OCI-LY7 (cell line): ENCODE measurements at regions not wholly inside any gene's neighbourhood (a gene's known extent, or its start where the extent isn't known, plus 50 kb on each side); places are given as distances from the start of the nearest gene placed in this dataset.

Experiments
- BruUV-seq: library from RNA; stranded (reverse); fragments of 400-500 nt; replicated peaks from 2 replicates; lab custom pipeline; 2021; lab: Mats Ljungman, UMichigan
- CTCF ChIA-PET: fragments of 300-600 bp; sonication (Branson Sonifier 250); formaldehyde crosslinking; loops from one replicate; lab custom pipeline; 2022; ENCODE audit warnings: antibody characterized with exemption; ENCODE audit not compliant: unreplicated experiment; lab: Charles Lee
- POLR2A ChIA-PET: fragments of 300-600 bp; sonication (Branson Sonifier 250); formaldehyde crosslinking; loops from one replicate; lab custom pipeline; 2022; ENCODE audit warnings: antibody characterized with exemption; lab: Charles Lee
- DNase-seq: peaks from one replicate; pipeline ENCODE4 v3.0.0-alpha.2; 2015; ENCODE audit warnings: low spot score
- H2AFZ ChIP-seq: fragments of 200-600 bp; sonication (generic), shearing (Covaris generic); 2 replicates; pipeline ENCODE4 v1.6.1; 2014; ENCODE audit warnings: mild to moderate bottlenecking, antibody characterized with exemption, low read length, moderate library complexity
- H3K27ac ChIP-seq: fragments of 200-600 bp; sonication (generic); 2 replicates; pipeline ENCODE4 v1.5.1; 2014; ENCODE audit warnings: mixed run types, low read depth, mild to moderate bottlenecking, moderate library complexity, low read length, inconsistent platforms; ENCODE audit not compliant: poor library complexity, severe bottlenecking
- H3K36me3 ChIP-seq: fragments of 200-600 bp; sonication (generic); 2 replicates; pipeline ENCODE4 v1.6.1; 2014; ENCODE audit warnings: mild to moderate bottlenecking, antibody characterized with exemption, low read length, moderate library complexity, mixed read lengths; ENCODE audit not compliant: insufficient read depth
- H3K4me1 ChIP-seq: fragments of 200-600 bp; sonication (generic); 2 replicates; pipeline ENCODE4 v1.5.1; 2014; ENCODE audit warnings: mild to moderate bottlenecking, low read length; ENCODE audit not compliant: insufficient read depth, poor library complexity, severe bottlenecking
- H3K4me2 ChIP-seq: fragments of 200-600 bp; sonication (generic); 2 replicates; pipeline ENCODE4 v1.6.1; 2014; ENCODE audit warnings: mild to moderate bottlenecking, low read length
- H3K4me3 ChIP-seq: fragments of 200-600 bp; sonication (generic); 2 replicates; pipeline ENCODE4 v1.5.1; 2014; ENCODE audit warnings: mild to moderate bottlenecking, low read depth, low read length; ENCODE audit not compliant: poor library complexity, severe bottlenecking
- H3K79me2 ChIP-seq: fragments of 200-600 bp; sonication (generic); 2 replicates; pipeline ENCODE4 v1.6.1; 2016; ENCODE audit warnings: low read depth, mild to moderate bottlenecking, low read length, moderate library complexity, mixed read lengths; ENCODE audit not compliant: insufficient read depth
- H3K9me2 ChIP-seq: fragments of 200-600 bp; sonication (generic); 2 replicates; pipeline ENCODE4 v1.6.1; 2016; ENCODE audit warnings: mild to moderate bottlenecking, low read length, mixed read lengths; ENCODE audit not compliant: insufficient read depth
- H3K9me3 ChIP-seq: fragments of 200-600 bp; sonication (generic); 2 replicates; pipeline ENCODE4 v1.6.1; 2014; ENCODE audit warnings: mild to moderate bottlenecking, mixed run types, low read length, mixed read lengths
- H4K20me1 ChIP-seq: fragments of 200-600 bp; sonication (generic); 2 replicates; pipeline ENCODE4 v1.6.1; 2014; ENCODE audit warnings: mild to moderate bottlenecking, antibody characterized with exemption, low read length, moderate library complexity, mixed read lengths; ENCODE audit not compliant: insufficient read depth
- EZH2phosphoT487 ChIP-seq: fragments of 200-600 bp; sonication (generic); IDR thresholded peaks from 2 replicates; pipeline ENCODE4 v1.6.1; 2018; ENCODE audit warnings: low read depth, borderline replicate concordance, mild to moderate bottlenecking, mixed run types, antibody characterized with exemption, low read length, moderate library complexity, mixed read lengths
- intact Hi-C: fragments of 100-400 bp; cut with micrococcal nuclease; formaldehyde crosslinking; loops from one replicate; pipeline ENCODE4 v1.10.0; 2022; ENCODE audit not compliant: unreplicated experiment
- TF ChIP-seq, protein P1 (sequence below): fragments of 200-600 bp; sonication (generic); conservative IDR thresholded peaks from 2 replicates; pipeline ENCODE4 v1.5.1; 2014; ENCODE audit warnings: mild to moderate bottlenecking, antibody characterized with exemption, low read length, moderate library complexity, mixed read lengths

DNA sequence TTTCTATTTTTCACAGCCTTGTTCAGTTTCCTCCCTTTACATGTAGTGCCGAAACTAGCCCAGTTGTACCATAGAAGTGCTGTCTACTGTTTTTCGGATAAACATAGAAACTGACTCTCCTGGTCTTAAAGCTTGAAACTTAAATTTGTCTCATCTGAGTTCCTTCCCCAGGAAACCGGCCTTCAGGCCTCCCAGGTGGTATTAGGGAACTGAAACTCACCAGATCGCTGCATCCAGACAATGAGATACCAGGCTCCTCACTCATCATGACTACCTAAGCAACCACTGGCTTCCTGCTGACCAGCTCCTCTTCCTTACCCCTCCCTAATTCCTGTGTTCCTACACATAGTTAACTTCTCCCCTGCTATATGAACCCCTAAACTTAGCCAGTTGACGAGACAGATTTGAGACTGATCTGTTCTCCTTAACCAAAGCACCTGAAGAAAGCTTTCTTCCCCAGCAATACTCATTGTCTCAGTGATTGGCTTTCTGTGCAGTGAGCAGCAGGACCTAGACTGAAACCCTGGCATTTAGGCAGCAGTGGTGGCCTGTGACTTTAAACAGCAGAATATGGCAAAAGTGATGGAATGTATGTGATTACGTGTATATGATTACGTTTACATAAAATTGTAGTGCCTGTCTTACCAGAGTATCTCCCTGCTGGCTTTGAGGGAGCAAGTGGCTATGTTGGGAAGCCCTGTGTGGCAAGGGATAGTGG lies 959.1 kb upstream of the LCORL start:
- Histone ChIP-seq H3K4me3 (peak overlapping the region; percentile 44), H3K9me3 (peaks cover 65% of the 10 kb centered on the region; the same call in 1 of the 2 replicates), H3K79me2 (no peaks in the 10 kb centered on the region), H3K4me1 (peaks cover 35% of the 10 kb centered on the region), H4K20me1 (no peaks in the 10 kb centered on the region), H2AFZ (peak overlapping the region; percentile 57), H3K36me3 (peaks cover 66% of the 10 kb centered on the region), H3K27ac (peak overlapping the region; percentile 98), H3K4me2 (peak overlapping the region; percentile 62), H3K9me2 (no peaks in the 10 kb centered on the region)
- DNase-seq = peak; percentile 98
- no TSS peak for BruUV-seq
- intact Hi-C loops = loop anchor here (2.0 to 10.0 kb wide), 3 partner anchors 42 to 1316 kb away; no protein-coding TSS in a partner anchor
- POLR2A ChIA-PET = interaction anchor here (0.7 to 2.5 kb wide), 9 partner anchors 9 to 63 kb away, joined by 3 to 14 read pairs (median 4); no protein-coding TSS in a partner anchor
- TF ChIP-seq, protein P1, sequence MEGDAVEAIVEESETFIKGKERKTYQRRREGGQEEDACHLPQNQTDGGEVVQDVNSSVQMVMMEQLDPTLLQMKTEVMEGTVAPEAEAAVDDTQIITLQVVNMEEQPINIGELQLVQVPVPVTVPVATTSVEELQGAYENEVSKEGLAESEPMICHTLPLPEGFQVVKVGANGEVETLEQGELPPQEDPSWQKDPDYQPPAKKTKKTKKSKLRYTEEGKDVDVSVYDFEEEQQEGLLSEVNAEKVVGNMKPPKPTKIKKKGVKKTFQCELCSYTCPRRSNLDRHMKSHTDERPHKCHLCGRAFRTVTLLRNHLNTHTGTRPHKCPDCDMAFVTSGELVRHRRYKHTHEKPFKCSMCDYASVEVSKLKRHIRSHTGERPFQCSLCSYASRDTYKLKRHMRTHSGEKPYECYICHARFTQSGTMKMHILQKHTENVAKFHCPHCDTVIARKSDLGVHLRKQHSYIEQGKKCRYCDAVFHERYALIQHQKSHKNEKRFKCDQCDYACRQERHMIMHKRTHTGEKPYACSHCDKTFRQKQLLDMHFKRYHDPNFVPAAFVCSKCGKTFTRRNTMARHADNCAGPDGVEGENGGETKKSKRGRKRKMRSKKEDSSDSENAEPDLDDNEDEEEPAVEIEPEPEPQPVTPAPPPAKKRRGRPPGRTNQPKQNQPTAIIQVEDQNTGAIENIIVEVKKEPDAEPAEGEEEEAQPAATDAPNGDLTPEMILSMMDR = no peak
- no peak for TF ChIP-seq EZH2phosphoT487
- CTCF ChIA-PET = no interaction called here

DNA sequence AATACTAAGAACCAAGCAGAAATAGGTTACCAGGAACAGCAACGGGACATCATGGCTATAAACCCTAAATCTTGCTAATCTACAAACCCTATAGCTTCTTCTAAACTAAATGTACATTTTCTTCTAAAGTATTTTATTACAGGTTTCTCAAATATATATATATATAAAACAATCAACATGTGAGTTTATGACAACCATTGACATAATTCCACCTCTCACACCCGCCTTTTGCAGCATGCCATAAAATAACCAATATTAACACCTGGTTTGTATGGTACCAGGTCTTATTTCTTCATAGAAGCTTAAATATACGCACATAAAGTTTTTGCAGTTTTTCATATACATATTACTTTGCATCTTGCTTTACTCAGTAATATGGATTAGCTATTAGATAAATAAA lies 955.3 kb upstream of the LCORL start:
- CTCF ChIA-PET = no interaction called here

More for the DNA sequence above, 955.3 kb upstream of the LCORL start:
- H3K27ac ChIP-seq = no peak overlapping the region
- H3K4me2 ChIP-seq = no peak overlapping the region
- TF ChIP-seq, protein P1 = no peak
- no peak for TF ChIP-seq EZH2phosphoT487
- POLR2A ChIA-PET = interaction anchor here (0.5 to 3.9 kb wide), 13 partner anchors 9 to 1723 kb away, joined by 3 to 22 read pairs (median 3); no protein-coding TSS in a partner anchor
- no peak for DNase-seq
- intact Hi-C loops = no loop called here
- H3K9me3 ChIP-seq = peaks cover 58% of the 10 kb centered on the region
- H3K36me3 ChIP-seq = peaks cover 60% of the 10 kb centered on the region
- peaks cover 49% of the 10 kb centered on the region for H3K4me1 ChIP-seq
- no peak overlapping the region for H2AFZ ChIP-seq
- H3K79me2 ChIP-seq = no peaks in the 10 kb centered on the region
- H4K20me1 ChIP-seq = no peaks in the 10 kb centered on the region
- no peak overlapping the region for H3K4me3 ChIP-seq
- H3K9me2 ChIP-seq = no peaks in the 10 kb centered on the region
- BruUV-seq = no TSS peak
